Effector CD4-positive, alpha-beta T cell (primary cell): ENCODE measurements at regions not wholly inside any gene's neighbourhood (a gene's known extent, or its start where the extent isn't known, plus 50 kb on each side); places are given as distances from the start of the nearest gene placed in this dataset.
"Not testable (repeated sequence)": the region's sequence is repeated elsewhere in the genome, so short reads cannot be mapped to it uniquely, and the experiment has no call there.

Source experiments
- DNase-seq: peaks from one replicate; pipeline ENCODE4 v3.0.0-alpha.2; 2020

DNA sequence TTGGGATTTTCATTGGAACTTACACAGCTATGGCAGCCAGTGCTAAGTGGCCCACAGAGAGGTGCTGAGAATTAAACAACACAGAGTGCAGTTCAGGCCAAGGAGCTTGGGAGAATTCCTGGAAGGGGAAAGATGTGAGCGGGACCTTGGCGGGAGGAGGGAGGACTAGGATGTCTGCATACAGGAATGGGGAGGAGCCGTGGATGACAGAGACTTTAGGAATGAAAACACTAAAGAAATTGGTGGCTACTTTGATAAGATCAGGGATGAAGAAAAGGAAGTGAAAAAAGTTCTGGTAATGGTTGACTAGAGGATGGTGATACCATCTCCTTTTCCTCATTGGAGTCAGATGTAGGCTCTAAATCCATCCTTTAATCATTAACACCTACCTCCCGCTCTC is 234.2 kb upstream of the FZD8 start:
- no peak for DNase-seq

DNA sequence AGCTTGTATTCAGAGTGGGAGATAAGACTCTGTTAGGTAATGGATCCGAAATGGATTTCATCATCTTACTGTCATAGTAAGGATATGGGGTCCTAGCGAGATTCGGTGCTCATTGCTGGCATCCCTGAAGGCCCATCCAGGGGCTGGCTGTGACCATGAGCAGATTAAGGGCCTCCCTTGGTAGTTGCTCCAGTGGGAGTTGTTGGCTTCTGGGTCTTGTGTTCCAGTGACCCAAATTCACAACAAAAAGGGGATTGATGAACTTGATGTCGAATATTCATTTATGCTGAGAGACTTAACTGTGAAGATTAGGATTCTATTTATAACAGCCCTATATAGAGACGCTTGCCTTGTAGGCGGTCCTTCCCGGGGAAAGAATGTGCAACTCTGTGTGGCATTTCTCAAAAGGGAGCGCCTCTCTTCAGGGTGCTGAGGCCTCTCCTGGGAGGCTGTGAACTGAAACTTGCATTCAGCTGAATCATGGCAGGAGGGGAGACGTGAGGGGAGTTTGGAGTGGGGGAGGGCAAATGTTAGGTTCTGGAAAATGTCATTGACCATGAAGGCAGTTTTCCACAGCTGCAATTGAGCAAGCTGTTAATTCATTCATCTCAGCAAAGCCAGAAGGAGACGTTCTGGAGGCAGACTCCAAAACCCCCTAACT is 233.1 kb upstream of the FZD8 start:
- no peak for DNase-seq

DNA sequence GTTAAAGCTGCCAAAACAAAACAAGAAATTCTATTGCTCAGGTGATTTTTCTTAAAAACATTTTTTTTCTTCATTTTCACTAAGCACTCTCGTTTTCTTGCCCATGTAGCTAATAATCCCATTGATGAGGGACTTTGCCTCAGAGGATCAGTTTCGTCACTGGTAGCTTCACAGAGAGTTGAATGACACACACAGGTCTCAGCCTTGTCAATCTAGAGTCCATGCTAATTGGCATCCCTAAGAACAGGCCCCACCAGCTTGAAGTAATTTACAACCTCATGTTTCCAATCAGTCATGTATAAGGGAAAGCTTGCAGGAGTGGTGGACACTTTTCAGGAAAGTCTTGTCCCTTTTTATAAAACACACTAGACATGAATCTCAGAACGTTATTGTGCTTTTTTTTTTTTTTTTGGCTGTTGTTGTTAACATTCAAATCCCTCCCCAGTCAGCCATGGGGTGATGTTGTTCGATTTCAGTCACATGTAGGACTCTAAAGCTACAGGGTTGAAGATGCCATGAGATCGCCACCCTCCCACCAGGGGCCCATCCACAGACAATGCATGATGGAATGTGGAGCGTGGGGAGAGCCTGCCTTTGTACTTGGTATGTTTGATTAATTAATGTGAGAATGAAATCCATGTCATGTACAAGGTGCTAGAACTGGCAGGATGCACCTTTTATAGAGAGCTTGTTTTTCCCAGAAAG is 232.4 kb upstream of the FZD8 start:
- DNase-seq, result no peak

DNA sequence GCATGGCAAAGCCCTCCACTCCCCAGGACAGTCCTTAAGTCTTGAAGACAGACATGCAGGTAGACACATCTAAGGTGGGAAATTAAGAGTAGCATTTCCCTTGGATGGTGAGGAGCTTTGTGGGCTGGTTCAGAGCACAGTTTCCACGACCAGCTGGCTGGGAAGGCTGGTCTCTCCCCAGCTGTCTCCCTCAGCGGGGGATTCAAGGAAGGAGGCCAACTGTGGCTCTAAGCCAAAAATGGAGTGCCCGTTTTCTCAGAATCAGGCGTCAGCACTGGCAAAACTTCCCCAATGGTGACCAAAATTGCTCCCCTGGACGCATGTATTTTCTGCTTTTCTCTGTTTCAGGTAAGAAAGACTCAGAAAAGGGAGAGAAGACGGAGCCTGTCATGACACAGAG is 230.6 kb upstream of the FZD8 start:
- no peak for DNase-seq

DNA sequence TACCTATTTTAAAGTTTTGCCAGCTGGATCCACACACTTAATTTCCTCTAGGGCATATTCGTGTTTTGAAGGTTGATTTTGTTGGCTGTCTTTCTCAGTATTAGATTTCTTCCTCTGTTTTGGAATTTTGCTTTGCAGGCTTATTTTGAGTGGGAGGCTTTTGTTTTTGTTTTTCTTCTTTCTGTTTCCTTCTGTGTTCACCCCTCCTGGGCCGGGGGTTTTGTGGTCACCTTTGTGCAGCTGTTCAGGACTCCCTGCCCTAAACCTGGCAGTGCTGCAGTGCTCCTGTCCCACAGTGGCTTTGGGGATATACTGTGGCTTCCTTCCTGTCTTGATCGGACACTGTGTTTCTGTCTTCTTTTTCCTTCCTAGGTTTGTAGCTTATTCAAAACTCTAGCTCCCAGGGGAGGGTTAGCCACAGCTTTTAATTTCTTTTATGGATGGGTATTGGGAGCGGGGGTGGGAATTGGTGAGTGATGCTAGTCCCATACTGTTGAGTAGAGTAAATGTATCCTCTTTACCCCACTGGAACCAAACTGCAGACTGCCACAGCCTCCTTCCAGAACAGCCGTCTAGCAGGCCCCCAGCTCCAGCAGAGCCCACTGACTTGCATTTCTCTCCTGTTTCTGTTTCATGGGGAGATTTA is 228.7 kb upstream of the FZD8 start:
- DNase-seq, result no peak

DNA sequence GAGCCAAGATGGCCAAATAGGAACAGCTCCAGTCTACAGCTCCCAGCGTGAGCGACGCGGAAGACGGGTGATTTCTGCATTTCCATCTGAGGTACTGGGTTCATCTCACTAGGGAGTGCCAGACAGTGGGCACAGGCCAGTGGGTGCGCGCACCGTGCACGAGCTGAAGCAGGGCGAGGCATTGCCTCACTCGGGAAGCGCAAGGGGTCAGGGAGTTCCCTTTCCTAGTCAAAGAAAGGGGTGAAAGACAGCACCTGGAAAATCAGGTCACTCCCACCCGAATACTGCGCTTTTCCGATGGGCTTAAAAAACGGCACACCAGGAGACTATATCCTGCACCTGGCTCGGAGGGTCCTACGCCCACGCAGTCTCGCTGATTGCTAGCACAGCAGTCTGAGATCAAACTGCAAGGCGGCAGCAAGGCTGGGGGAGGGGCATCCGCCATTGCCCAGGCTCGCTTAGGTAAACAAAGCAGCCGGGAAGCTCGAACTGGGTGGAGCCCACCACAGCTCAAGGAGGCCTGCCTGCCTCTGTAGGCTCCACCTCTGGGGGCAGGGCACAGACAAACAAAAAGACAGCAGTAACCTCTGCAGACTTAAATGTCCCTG is 216.7 kb upstream of the FZD8 start:
- not testable (repeated sequence) for DNase-seq

DNA sequence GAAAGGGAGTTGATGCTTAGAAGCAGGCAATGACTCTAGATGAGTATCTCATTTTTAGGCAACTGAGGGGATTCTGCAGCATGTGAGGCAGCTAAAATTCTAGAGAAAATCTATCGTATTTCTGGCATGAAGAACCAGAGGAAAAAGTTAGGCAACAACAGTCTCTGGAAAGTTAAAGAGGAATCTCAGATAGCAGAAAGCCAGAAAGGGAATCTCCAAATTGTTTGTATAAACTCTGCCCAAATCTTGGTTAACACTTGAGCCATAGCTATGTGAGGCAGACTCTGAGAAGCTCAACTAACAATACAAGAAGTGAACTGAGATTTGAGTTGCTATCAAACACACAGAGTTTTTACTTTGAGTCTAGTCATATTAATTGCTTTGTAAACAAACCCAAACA is 215.8 kb upstream of the FZD8 start:
- DNase-seq, result no peak

DNA sequence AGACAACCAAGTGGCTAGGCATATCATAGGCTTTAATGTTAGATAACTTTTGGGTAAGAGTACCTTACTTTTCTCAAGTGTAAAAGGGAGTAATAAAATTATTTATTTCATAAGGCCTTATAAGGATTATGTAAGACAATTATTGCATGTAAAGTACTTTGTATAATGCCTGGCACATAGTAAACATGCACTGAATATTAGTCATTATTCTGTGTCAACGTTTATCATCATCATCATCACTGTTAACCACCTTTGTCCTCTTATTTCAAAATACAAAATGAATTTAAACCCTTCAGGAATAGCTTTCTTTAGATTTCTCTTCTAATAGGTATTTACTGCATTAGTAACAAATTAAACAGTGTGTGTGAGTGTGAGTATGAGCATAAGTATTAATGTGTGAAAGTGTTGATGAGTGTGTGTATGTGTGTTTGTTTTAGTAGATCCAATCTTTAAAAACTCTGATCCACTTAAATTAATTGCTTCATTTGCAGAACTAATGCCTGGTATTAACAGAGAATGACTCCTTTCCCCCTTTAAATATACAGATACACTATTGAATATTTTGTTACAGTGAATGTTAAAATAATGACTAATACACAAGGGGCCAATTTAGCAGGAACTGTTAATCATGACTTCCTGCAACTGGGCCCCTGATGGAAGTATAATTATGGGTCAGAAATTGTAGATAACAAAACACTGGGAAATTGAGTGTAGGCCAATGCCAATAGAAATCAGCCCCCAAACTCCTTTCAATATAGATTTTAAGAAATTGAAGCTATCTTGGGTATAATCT is 213.3 kb upstream of the FZD8 start:
- DNase-seq, result no peak

DNA sequence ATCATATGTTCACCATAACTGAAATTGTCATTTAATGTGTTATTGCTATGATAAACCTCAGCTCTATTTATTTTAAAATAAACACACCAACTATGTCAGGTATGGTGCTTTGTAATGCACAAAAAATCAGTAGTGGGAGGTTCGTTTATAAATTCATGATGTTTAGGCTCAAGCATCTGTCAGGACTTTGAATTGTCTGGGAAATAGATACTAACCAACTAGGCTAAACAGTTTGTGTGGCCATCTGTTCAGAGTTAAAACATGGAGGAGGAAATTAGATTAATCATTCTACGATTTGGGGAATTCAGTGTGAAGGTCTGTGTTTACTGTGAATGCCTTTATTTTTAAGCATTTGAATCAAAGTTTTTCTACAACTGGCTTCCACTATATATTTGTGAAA is 212.6 kb upstream of the FZD8 start:
- no peak for DNase-seq

DNA sequence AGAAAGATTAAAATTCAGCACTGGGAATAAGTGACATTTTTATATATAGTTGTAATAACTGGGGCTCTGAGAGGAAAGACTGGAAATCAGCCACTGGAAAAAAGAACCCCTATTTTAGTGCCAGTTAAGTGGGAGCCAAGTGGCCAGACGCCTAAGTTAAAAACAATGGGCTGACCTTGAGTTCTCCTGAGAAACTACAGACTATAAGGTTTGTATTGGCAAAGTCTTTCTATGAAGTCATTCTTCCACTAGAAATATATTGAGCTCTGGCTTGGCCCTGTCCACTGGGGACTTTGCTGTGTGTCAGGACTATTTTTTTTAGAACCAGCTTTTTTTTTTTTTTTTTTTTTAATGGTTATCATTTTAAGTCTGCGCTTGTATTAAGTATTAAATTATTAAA is 210.6 kb upstream of the FZD8 start:
- DNase-seq, result no peak

DNA sequence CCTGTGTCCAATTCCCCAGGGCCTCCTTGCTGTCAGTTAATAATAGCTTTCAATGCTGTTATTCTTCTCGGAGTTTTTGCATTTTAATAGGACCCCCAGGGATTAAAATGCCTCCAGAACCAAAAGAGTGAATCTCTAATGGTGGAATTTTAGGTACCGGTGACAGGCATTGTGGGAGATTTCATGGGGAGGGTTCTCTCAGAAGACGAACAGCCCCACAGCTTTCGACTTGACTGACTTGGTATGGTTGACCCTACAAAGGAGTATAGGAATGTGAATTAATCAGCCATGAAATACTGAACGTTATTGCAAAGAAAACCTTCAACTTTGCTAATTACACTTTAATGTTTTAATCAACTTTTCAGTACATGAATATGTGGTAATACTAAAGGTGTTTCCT is 206.3 kb upstream of the FZD8 start:
- DNase-seq, result no peak

DNA sequence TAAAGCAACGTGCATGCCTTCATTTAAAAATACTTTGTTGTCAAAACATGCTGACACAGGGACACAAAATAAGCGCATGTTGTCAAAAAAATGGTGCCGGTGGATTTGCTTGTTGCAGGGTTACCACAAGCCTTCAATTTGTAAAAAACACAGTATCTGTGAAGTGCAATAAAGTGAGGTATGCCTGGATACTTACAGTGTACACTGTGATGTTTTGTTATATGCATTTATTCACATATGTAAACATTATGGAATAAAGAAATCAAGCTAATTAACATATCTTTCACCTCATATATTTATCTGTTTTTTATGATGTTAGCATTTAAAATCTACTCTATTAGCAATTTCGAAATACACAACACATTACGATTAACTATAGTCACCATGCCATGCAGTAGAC is 202.6 kb upstream of the FZD8 start:
- no peak for DNase-seq

DNA sequence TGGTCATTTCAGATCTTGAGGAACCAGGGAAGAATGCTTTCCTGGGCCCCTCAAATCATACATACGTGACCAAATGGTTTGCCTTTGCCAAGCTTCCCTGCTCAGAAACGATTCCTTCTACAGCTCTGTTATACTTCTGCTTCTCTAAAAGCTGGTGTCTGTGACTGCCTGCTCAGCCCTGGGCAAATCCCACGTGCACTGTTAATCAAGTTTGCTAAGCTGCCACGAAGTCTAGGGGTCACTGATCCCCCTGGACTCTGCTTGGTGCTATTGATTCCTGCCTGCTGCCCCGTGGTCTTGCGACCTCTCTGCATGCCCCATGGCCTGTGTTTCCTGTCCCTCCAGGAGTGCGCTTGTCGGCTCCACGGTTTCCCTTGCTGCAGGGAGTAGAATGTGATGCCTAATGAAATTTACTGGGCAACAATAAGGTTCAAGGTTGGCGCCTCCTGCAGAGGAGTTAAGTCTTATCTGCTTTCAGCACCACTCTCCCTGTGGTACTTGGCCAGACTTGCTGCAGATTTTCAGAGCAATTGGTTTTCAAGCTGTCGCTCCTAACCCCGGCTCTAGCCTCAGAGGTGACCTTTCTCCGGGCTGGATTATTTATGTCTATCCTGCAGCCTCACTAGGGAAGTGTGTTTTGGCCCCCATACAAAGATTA is 201.6 kb upstream of the FZD8 start:
- DNase-seq, result no peak

DNA sequence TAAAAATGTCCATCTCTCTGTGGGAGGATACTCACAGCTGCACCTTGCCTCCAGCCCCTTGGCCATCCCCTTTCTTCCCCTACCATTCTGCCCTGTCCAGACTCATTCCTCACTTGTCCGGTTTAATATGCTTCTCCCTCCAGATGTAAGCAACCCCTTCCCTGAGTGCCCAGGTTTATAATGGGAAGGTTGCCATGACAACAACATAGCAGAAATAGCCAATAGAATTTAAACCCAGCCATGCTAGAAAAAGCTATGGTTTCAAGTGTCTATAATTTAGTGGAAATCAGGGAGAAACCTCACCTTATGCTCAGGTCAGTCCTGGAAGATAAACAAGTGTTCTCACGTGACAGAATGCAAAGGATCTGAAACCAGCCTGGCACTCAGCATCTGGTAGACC is 196.0 kb upstream of the FZD8 start:
- DNase-seq, result no peak

DNA sequence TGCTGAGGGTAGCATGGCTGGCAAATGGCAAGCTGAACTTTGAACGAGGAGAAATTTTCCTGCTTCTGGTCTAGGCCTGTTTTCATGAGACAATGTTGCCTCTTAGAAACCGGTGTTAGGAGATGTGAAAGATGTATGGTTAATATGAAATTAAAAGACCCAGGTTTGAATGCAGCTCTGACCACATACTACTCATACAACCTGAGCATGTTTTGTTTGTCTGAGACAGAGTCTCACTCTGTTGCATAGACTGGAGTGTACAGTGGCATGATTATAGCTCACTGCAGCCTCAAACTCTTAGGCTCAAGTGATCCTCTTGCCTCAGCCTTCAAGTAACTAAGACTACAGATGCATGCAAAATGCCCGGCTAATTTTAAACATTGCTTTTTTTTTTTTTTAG is 193.4 kb upstream of the FZD8 start:
- no peak for DNase-seq

DNA sequence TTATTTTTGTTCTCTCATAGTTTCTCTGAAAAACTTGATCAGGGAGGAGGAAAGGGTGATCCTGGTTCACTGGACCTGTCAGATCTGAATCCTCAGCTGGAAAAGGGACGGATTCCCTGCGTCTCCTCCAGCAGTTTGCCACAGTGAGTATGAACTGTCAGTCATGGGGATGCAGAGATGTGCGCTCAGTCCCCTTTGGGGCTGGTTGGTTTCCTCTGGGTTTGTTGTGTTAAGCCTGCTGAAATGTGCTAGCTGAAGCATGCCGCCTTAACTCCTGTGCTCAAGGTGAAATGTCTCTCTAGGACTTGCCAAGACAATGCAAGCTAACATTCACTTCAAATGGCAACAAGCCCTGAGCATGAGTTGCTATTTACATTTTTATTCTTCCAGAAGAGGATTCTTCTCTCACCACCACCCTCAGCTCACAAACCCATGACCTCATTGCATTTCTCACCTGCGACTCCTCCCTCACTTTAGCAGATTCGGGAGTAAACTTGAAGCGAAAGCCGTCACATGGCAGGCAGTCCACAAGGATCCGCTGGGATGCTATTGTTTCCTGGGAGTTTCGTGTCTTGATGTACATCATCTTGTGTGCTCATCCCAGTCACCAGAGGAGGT is 192.9 kb upstream of the FZD8 start:
- DNase-seq, result no peak

DNA sequence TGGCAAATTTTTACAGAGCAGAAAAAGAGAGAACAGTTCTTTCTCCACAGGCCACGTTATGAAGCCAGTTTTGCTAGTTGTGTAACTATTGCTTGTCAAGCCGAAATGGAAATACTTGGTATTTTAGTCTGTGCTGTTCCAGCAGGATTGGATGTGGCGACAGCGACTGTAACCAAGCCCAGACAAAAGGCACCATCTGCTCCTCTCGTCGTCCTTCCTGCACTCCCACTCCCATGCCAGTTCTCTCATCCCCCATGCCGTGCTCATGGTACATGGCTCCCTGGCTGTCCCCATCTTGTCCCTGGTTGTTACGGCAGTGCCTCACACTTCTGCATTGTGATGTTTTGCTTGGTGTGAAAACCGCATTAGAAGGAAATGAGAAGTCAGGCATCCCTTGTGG is 185.7 kb upstream of the FZD8 start:
- no peak for DNase-seq

DNA sequence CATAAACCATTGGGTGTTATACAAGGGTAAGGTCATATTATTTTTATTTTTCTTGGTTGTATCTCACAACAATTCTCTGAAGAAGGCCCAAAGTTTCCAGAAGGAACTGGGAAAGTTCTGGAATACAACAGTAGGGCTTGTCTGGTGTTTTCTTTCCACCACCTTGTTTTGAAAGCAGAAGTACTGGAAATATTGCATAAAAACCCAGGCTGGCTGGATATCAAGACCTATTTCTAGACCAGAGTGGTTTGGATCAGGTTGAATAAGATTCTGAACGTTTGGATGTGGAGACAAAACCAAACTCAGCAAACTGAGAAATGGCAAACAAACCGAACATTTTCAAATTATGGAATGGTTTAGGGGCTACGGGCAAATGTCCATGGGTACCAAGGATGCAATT is 182.6 kb upstream of the FZD8 start:
- no peak for DNase-seq

DNA sequence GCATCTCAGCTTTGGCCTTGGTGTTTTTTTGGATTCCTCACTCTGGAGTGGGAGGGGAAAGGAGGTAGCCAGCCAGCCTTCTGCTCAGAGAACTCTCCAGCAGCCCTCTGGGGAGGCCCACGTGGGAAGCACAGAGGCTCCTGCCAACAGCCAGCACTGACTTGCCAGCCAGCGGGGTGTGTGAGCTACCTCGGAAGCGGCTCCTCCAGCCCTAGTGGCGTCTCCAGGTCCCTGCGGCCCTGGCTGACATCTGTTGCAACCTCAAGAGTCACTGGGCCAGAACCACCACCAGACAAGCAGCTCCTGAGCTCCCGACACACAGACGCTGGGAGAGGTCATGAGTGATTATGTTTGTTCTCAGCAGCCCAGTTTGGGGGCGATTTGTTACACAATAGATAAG is 180.2 kb upstream of the FZD8 start:
- no peak for DNase-seq

DNA sequence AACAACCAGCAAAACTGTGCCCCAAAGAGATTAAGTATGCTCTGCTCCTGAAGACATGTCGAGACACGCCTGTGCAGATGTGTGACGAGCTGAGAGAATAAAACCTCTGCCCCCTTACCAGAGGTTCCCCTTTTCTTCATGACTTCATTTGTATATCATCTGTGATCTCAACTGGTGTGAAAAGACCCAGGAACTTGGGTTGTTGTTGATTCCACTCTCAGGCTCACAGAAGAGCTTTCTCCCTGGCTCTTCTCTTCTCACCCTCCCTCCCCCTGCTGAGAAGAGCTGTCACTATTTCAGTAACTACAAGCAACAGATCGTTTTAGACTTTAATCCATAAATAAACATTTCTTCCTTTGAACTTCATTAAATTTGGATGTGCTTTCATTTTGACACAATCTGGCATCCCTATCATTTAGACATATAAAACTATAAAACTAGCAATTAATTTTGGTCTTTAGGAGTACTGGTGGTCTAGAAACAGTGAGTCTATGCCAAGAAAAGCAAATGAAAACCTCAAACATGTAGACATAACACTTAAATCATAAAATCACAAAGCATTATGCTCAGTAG is 179.3 kb upstream of the FZD8 start:
- DNase-seq, result no peak

DNA sequence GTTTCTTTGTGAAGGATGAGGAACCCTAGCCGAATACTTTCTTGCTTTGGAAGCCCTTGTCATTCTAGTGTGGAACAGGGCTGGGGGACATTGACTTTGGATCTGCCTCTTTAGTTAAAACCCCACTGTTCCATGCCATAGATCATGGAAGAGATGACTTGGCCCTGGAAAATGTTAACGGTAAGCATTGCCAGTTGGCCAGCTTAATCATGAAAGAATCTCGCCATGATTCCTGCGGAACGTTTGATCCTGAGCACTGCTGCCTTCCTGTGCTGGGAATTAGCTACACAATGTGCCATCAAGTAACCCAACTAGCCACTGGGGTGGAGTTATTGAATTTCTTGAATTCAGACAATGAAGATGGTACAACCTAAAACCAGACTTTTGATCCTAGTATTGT is 177.6 kb upstream of the FZD8 start:
- no peak for DNase-seq

DNA sequence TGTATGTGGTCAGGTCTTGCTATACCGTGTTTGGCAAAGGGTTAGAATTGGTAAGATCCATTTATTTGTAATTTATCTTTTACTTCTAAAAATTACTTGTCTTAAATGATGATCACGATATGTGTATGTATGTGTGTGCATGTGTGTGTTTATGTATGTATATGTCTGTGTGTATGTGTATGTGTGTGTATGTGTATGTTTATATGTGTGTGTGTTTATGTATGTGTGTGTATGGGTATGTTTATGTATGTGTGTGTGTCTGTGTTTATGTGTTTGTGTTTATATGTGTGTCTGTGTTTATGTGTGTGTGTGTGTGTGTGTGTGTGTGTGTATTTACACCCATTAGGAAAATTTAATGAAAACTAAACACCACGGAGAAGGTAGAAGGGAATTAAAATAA is 176.9 kb upstream of the FZD8 start:
- DNase-seq, result no peak
